H1 (cell line): ENCODE measurements at regions not wholly inside any gene's neighbourhood (a gene's known extent, or its start where the extent isn't known, plus 50 kb on each side); places are given as distances from the start of the nearest gene placed in this dataset.

Source experiments
- CTCF ChIP-seq, 3 experiments: IDR thresholded peaks; 1 replicate in 2 of 3; 2 replicates in 1 of 3; pipeline versions ENCODE4 v1.5.1 to v1.6.1; 2011; ENCODE audit warnings: low read length in 3 of 3, mild to moderate bottlenecking in 3 of 3, inconsistent platforms in 2 of 3, low read depth in 1 of 3, moderate library complexity in 1 of 3; ENCODE audit not compliant: insufficient read depth in 1 of 3; ENCODE audit errors: control extremely low read depth in 1 of 3
- EZH2 ChIP-seq: fragments of 200-600 bp; sonication (generic); IDR thresholded peaks from 2 replicates; pipeline ENCODE4 v1.7.1; 2012; ENCODE audit warnings: low read depth, mild to moderate bottlenecking, moderate library complexity, low read length, inconsistent platforms; ENCODE audit not compliant: severe bottlenecking

GRCh38 chr2:30363406-30363805, 83.6 kb upstream of the LCLAT1 start:
- no peak for TF ChIP-seq CTCF (IDR thresholded peaks at IDR 0.05; ENCODE audit: control extremely low read depth in 1 of 3, insufficient read depth in 1 of 3, low read depth in 1 of 3, low read length in 3 of 3)
- TF ChIP-seq EZH2 = no peak
